ENCODE measurements at regions not wholly inside any gene's neighbourhood (a gene's known extent, or its start where the extent isn't known, plus 50 kb on each side); places are given as distances from the start of the nearest gene placed in this dataset.

- Histone ChIP-seq H3K9me3 (no peaks in the 10 kb centered on the region), H3K27ac (no peak overlapping the region), H3K27me3 (no peaks in the 10 kb centered on the region), H3K4me1 (peaks cover 0 to 16% (median 1%) of the 10 kb centered on the region in 4 donors), H3K4me3 (no peak overlapping the region), H3K36me3 (no peaks in the 10 kb centered on the region)
- TF ChIP-seq POLR2A (IDR thresholded peaks at IDR 0.05), result no peak
- TF ChIP-seq, protein P1, sequence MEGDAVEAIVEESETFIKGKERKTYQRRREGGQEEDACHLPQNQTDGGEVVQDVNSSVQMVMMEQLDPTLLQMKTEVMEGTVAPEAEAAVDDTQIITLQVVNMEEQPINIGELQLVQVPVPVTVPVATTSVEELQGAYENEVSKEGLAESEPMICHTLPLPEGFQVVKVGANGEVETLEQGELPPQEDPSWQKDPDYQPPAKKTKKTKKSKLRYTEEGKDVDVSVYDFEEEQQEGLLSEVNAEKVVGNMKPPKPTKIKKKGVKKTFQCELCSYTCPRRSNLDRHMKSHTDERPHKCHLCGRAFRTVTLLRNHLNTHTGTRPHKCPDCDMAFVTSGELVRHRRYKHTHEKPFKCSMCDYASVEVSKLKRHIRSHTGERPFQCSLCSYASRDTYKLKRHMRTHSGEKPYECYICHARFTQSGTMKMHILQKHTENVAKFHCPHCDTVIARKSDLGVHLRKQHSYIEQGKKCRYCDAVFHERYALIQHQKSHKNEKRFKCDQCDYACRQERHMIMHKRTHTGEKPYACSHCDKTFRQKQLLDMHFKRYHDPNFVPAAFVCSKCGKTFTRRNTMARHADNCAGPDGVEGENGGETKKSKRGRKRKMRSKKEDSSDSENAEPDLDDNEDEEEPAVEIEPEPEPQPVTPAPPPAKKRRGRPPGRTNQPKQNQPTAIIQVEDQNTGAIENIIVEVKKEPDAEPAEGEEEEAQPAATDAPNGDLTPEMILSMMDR (IDR thresholded peaks at IDR 0.05), result no peak
- DNase-seq, result no peak
Observed at GRCh38 chr21:43342301-43342881, 84.5 kb downstream of the SIK1 start.

DNA sequence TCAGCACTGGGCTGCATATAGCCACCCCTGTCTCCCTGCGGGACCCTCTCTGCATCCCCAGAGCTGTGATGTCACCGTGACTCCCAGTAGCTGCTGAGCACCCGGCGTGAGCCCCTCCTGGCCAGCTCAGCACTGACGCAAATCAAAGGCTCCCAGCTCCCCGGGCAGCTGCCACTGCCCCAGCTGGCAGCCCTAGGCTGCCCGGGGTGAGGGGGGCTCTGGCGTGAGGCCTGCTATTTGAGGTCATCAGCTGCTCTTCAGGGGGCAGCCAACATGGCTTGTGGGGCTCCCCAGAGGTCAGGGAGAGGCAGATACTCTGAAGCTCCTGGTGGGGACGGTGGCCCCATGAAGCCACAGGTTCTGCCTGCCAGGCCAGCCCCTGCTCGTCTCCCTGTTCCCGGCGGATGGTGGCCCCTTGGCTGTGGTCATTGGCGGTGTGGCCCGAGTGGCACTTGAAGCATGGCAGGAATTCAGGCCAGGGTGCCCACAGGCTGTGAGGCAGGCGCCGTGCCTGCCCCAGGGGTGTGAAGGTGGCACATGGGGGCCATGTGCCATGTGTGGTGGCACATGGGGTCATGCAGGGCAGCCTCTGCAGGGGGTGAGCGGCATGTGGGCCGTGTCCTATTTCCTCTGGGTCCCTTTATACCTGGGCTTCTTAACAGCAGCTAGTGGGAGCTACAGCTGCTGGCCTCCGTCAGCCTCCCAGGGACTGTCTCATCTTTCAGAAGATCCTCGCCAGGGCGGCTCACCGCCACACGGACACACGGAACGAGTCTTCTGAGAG lies 85.4 kb downstream of the SIK1 start:
- Histone ChIP-seq H3K4me3 (no peak overlapping the region), H3K4me1 (peaks cover 0 to 16% (median 1%) of the 10 kb centered on the region in 4 donors), H3K9me3 (no peaks in the 10 kb centered on the region), H3K36me3 (no peaks in the 10 kb centered on the region), H3K27me3 (no peaks in the 10 kb centered on the region), H3K27ac (no peak overlapping the region)
- TF ChIP-seq, protein P1 (IDR thresholded peaks at IDR 0.05), result no peak
- TF ChIP-seq POLR2A (IDR thresholded peaks at IDR 0.05), result no peak
- no peak for DNase-seq

DNA sequence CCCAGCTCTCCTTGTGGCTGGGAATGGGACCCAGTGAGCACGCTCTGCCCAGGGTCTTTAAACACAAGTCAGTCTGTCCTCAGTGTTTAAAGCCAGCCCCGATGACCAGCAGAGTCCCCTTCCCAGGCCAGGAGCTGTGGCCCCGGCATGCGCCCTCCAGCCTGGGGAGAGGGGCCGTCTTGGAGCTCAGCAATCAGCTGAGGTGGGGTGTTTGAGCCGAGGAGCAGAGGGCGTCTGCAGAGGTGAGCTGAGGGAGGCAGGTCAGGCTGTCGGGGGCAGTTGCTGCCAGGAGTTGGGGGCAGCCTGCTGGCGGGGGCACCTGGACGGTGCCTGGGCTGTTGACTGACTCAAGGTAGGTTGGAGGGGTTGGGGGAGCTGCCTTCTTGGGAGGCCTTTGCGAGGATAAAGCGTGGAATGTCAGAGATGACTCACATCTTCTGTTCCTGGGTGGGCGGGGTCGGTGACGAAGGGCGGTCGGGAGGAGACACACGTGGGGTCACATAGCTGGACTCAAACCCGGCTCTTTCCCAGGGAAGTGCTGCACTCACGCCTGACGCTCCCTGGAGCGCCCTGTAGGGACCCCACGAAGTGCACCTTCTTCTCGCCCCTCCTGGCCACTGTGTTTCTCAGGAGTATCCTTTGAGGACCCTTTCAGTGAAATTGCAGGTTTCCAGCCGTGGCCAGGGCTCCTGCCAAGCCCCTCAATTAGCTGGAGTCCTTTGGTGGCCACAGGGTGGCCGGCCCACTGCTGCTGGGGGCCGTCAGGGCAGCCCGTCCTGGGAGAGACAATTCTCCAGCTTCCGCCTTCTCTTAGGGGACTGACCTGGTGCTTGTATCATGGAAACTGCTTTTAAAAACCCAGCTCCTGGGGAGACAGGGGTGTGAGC lies 86.2 kb downstream of the SIK1 start:
- Histone ChIP-seq H3K9me3 (no peaks in the 10 kb centered on the region), H3K27ac (no peak overlapping the region), H3K36me3 (no peaks in the 10 kb centered on the region), H3K27me3 (no peaks in the 10 kb centered on the region), H3K4me1 (peaks cover 0 to 16% (median 1%) of the 10 kb centered on the region in 4 donors), H3K4me3 (no peak overlapping the region)
- no peak for DNase-seq
- no peak for TF ChIP-seq POLR2A (IDR thresholded peaks at IDR 0.05)
- TF ChIP-seq, protein P1 (IDR thresholded peaks at IDR 0.05), result no peak

DNA sequence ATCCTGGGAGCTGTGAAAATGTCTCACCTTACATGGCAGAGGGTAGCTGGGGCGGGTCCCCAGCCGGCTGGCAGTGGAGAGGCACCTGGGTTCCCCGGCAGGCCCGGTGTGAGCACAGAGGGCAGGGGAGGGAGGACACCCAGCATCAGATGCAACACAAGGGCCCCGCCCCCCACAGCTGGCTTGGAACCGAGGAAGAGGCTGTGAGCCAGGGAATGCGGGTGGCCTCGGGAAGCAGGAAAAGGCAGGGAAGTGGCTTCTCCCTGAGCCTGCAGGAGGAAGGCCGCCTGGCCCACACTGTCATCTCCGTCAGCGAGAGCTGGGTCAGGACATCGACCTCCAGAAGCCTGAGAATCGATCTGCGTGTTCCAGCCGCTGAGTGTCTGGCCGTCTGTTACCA lies 87.3 kb downstream of the SIK1 start:
- peaks cover 0 to 15% (median 1%) of the 10 kb centered on the region in 4 donors for H3K4me1 ChIP-seq
- TF ChIP-seq, protein P1 (IDR thresholded peaks at IDR 0.05), result no peak
- no peak for TF ChIP-seq POLR2A (IDR thresholded peaks at IDR 0.05)
- H3K9me3 ChIP-seq, result no peaks in the 10 kb centered on the region
- H3K4me3 ChIP-seq, result no peak overlapping the region
- H3K36me3 ChIP-seq, result no peaks in the 10 kb centered on the region
- no peak overlapping the region for H3K27ac ChIP-seq
- no peak for DNase-seq
- no peaks in the 10 kb centered on the region for H3K27me3 ChIP-seq

- H3K9me3 ChIP-seq, result no peaks in the 10 kb centered on the region
- H3K4me1 ChIP-seq, result peaks cover 0 to 8% (median 0%) of the 10 kb centered on the region in 4 donors
- no peak for TF ChIP-seq POLR2A (IDR thresholded peaks at IDR 0.05)
- TF ChIP-seq, protein P1 (IDR thresholded peaks at IDR 0.05), result no peak
- DNase-seq, result no peak
- no peaks in the 10 kb centered on the region for H3K36me3 ChIP-seq
- no peak overlapping the region for H3K4me3 ChIP-seq
- H3K27me3 ChIP-seq, result no peaks in the 10 kb centered on the region
- no peak overlapping the region for H3K27ac ChIP-seq
Observed at GRCh38 chr21:43338951-43339350, 88.0 kb downstream of the SIK1 start.
